HepG2 (cell line): ENCODE measurements at regions not wholly inside any gene's neighbourhood (a gene's known extent, or its start where the extent isn't known, plus 50 kb on each side); places are given as distances from the start of the nearest gene placed in this dataset.

ENCODE experiments used
- ASH2L ChIP-seq: fragments of 300-600, 200-600 bp; sonication (generic); IDR thresholded peaks from 2 replicates; pipeline ENCODE4 v1.7.0; 2017; ENCODE audit warnings: low read depth, mild to moderate bottlenecking, moderate library complexity, mixed read lengths, low read length; ENCODE audit not compliant: insufficient read length
- GTF2F1 ChIP-seq: fragments of 150-350 bp; IDR thresholded peaks from 2 replicates; pipeline ENCODE4 v1.6.1; 2014; ENCODE audit warnings: low read length
- POLR2AphosphoS5 ChIP-seq: IDR thresholded peaks from 2 replicates; pipeline ENCODE4 v1.6.1; 2012; ENCODE audit warnings: low read depth, low read length
- REST ChIP-seq, 2 experiments: IDR thresholded peaks; 2 replicates each; pipeline ENCODE4 v1.6.1; 2011 to 2012; ENCODE audit warnings: low read length in 2 of 2, borderline replicate concordance in 1 of 2, low read depth in 1 of 2, mild to moderate bottlenecking in 1 of 2, moderate library complexity in 1 of 2
- SMC3 ChIP-seq: IDR thresholded peaks from 2 replicates; pipeline ENCODE4 v1.6.1; 2011; ENCODE audit warnings: low read length, improper control_type of control experiment
- SOX6 ChIP-seq, 2 experiments: fragments of 450-650 bp in 1 of 2; sonication (generic) in 1 of 2; formaldehyde crosslinking in 1 of 2; IDR thresholded peaks; 2 replicates each; pipeline versions ENCODE4 v1.4.0 to v1.6.1; 2017 to 2020; ENCODE audit warnings: antibody characterized with exemption in 1 of 2, mild to moderate bottlenecking in 1 of 2, missing genetic modification reagents in 1 of 2
- ZBTB1 ChIP-seq: sonication (generic); formaldehyde crosslinking; IDR thresholded peaks from 2 replicates; pipeline ENCODE4 v1.4.0; 2020; ENCODE audit warnings: missing genetic modification reagents, borderline replicate concordance
- ZFYVE20 ChIP-seq: sonication (generic); formaldehyde crosslinking; IDR thresholded peaks from 2 replicates; pipeline ENCODE4 v1.8.0; 2023; ENCODE audit warnings: low read depth, mild to moderate bottlenecking, moderate library complexity, missing genetic modification reagents, borderline replicate concordance
- TF ChIP-seq, protein P1 (sequence below): sonication (generic); formaldehyde crosslinking; IDR thresholded peaks from 2 replicates; pipeline ENCODE4 v1.5.0; 2020; ENCODE audit warnings: mild to moderate bottlenecking, missing genetic modification reagents, moderate library complexity

DNA sequence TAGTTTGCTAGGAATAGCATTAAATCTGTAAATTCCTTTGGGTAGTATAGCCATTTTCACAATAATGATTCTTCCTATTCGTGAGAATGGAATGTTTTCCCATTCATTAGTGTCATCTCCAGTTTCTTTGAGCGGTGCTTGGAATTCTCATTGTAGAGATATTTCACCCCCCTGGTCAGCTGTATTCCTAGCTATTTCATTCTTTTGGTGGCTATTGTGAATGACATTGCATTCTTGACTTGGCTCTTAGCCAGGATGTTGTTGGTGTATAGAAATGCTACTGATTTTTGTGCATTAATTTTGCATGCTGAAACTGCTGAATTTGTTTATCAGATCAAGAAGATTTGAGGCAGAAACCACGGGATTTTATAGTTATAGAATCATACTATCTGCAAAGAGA lies 690.5 kb upstream of the ALCAM start:
- TF ChIP-seq POLR2AphosphoS5 (no peak), GTF2F1 (no peak), ZFYVE20 (CRISPR knock-in tag) (no peak), REST (IDR thresholded peaks at IDR 0.05; ENCODE audit: borderline replicate concordance in 1 of 2, low read depth in 1 of 2, low read length in 2 of 2) (no peak), ZBTB1 (no peak), SMC3 (no peak), SOX6 (IDR thresholded peaks at IDR 0.05) (no peak), SOX6 (CRISPR knock-in tag; IDR thresholded peaks at IDR 0.05) (no peak), ASH2L (no peak)
- TF ChIP-seq, protein P1, sequence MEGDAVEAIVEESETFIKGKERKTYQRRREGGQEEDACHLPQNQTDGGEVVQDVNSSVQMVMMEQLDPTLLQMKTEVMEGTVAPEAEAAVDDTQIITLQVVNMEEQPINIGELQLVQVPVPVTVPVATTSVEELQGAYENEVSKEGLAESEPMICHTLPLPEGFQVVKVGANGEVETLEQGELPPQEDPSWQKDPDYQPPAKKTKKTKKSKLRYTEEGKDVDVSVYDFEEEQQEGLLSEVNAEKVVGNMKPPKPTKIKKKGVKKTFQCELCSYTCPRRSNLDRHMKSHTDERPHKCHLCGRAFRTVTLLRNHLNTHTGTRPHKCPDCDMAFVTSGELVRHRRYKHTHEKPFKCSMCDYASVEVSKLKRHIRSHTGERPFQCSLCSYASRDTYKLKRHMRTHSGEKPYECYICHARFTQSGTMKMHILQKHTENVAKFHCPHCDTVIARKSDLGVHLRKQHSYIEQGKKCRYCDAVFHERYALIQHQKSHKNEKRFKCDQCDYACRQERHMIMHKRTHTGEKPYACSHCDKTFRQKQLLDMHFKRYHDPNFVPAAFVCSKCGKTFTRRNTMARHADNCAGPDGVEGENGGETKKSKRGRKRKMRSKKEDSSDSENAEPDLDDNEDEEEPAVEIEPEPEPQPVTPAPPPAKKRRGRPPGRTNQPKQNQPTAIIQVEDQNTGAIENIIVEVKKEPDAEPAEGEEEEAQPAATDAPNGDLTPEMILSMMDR (CRISPR knock-in tag) = no peak
